ENCODE measurements at regions not wholly inside any gene's neighbourhood (a gene's known extent, or its start where the extent isn't known, plus 50 kb on each side); places are given as distances from the start of the nearest gene placed in this dataset.

GRCh38 chr12:103114296-103115055 is 157.0 kb downstream of the ASCL1 start:
- H3K27ac ChIP-seq: no peak overlapping the region
- TF ChIP-seq POLR2A (IDR thresholded peaks at IDR 0.05): no peak
- no peak for TF ChIP-seq EP300 (IDR thresholded peaks at IDR 0.05)
- no peak for TF ChIP-seq CTCF (IDR thresholded peaks at IDR 0.05)
- DNase-seq: no peak
- H3K27me3 ChIP-seq: no peaks in the 10 kb centered on the region
- intact Hi-C loops (cut with DNase I): no loop called here
- H3K9me3 ChIP-seq: no peaks in the 10 kb centered on the region
- H3K36me3 ChIP-seq: no peaks in the 10 kb centered on the region
- no peaks in the 10 kb centered on the region for H3K4me1 ChIP-seq (ENCODE audit: insufficient read depth)
- 67 to 73% (median 69%) methylated on average over 5 of the region's 5 CpGs for WGBS, 3 donors
- no peak overlapping the region for H3K4me3 ChIP-seq

- Histone ChIP-seq H3K9me3 (peaks cover 0 to 12% of the 10 kb centered on the region in 2 donors), H3K27me3 (no peaks in the 10 kb centered on the region), H3K36me3 (no peaks in the 10 kb centered on the region), H3K27ac (no peak overlapping the region), H3K4me1 (ENCODE audit: insufficient read depth) (no peaks in the 10 kb centered on the region), H3K4me3 (no peak overlapping the region)
- intact Hi-C loops (cut with DNase I): no loop called here
- no peak for DNase-seq
- WGBS, 3 donors: 74 to 85% (median 80%) methylated on average over 3 of the region's 3 CpGs
- TF ChIP-seq POLR2A (IDR thresholded peaks at IDR 0.05): no peak
- TF ChIP-seq EP300 (IDR thresholded peaks at IDR 0.05): no peak
- TF ChIP-seq CTCF (IDR thresholded peaks at IDR 0.05): no peak
Observed at GRCh38 chr12:103128862-103129501, 171.5 kb downstream of the ASCL1 start.

GRCh38 chr12:103130564-103130963 is 173.1 kb downstream of the ASCL1 start:
- no peaks in the 10 kb centered on the region for H3K36me3 ChIP-seq
- H3K27ac ChIP-seq: no peak overlapping the region
- no peaks in the 10 kb centered on the region for H3K27me3 ChIP-seq
- H3K4me3 ChIP-seq: no peak overlapping the region
- no peak for TF ChIP-seq EP300 (IDR thresholded peaks at IDR 0.05)
- TF ChIP-seq POLR2A (IDR thresholded peaks at IDR 0.05): no peak
- TF ChIP-seq CTCF (IDR thresholded peaks at IDR 0.05): no peak
- peaks cover 0 to 12% of the 10 kb centered on the region in 2 donors for H3K9me3 ChIP-seq
- 75 to 87% (median 81%) methylated on average over 3 of the region's 3 CpGs for WGBS, 3 donors
- intact Hi-C loops (cut with DNase I): no loop called here
- DNase-seq: no peak
- H3K4me1 ChIP-seq (ENCODE audit: insufficient read depth): no peaks in the 10 kb centered on the region

- Histone ChIP-seq H3K27me3 (no peaks in the 10 kb centered on the region), H3K36me3 (no peaks in the 10 kb centered on the region), H3K9me3 (peaks cover 0 to under 1% of the 10 kb centered on the region in 2 donors), H3K4me3 (no peak overlapping the region), H3K27ac (no peak overlapping the region), H3K4me1 (ENCODE audit: insufficient read depth) (no peaks in the 10 kb centered on the region)
- no peak for DNase-seq
- 85 to 95% (median 93%) methylated on average over 1 of the region's 1 CpG for whole genome bisulfite sequencing, 3 donors
- TF ChIP-seq POLR2A (IDR thresholded peaks at IDR 0.05) (no peak), EP300 (IDR thresholded peaks at IDR 0.05) (no peak), CTCF (IDR thresholded peaks at IDR 0.05) (no peak)
- intact Hi-C loops (cut with DNase I): no loop called here
Observed at GRCh38 chr12:103138538-103138937, 181.1 kb downstream of the ASCL1 start.

Measured in ovary (tissue), 7 donors.